NB4 (cell line): ENCODE measurements at regions not wholly inside any gene's neighbourhood (a gene's known extent, or its start where the extent isn't known, plus 50 kb on each side); places are given as distances from the start of the nearest gene placed in this dataset.

Experiments
- MYC ChIP-seq: IDR thresholded peaks from 2 replicates; pipeline ENCODE4 v1.6.1; 2011; ENCODE audit warnings: low read depth, low read length
- POLR2A ChIP-seq: IDR thresholded peaks from 2 replicates; pipeline ENCODE4 v1.6.1; 2011; ENCODE audit warnings: mild to moderate bottlenecking; ENCODE audit not compliant: insufficient read length; ENCODE audit errors: extremely low read depth
- TF ChIP-seq, protein P1 (sequence below): IDR thresholded peaks from one replicate; pipeline ENCODE4 v1.5.1; 2012; ENCODE audit warnings: low read depth, low read length

DNA sequence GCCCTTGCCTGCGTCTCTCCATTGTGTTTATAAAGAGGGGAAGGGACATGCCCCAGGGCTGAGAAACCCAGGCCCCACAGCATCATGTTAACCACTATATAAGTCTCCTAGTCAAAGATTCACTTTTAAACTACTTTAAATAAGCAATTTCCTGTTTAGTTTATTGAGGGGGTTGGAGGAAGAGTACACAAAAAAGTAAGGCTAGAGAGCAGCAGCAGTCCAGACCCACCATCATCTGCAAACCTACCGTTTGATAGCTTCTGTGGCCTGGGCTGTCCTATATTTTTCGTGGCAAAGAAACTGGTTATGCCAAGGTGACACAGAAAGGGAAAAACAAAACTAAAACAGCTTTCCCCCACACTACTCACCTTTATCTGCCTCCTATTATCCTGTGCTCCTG lies 646.1 kb downstream of the IRS1 start:
- TF ChIP-seq, protein P1, sequence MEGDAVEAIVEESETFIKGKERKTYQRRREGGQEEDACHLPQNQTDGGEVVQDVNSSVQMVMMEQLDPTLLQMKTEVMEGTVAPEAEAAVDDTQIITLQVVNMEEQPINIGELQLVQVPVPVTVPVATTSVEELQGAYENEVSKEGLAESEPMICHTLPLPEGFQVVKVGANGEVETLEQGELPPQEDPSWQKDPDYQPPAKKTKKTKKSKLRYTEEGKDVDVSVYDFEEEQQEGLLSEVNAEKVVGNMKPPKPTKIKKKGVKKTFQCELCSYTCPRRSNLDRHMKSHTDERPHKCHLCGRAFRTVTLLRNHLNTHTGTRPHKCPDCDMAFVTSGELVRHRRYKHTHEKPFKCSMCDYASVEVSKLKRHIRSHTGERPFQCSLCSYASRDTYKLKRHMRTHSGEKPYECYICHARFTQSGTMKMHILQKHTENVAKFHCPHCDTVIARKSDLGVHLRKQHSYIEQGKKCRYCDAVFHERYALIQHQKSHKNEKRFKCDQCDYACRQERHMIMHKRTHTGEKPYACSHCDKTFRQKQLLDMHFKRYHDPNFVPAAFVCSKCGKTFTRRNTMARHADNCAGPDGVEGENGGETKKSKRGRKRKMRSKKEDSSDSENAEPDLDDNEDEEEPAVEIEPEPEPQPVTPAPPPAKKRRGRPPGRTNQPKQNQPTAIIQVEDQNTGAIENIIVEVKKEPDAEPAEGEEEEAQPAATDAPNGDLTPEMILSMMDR: no peak
- TF ChIP-seq MYC: no peak
- TF ChIP-seq POLR2A: no peak
